ENCODE measurements at regions not wholly inside any gene's neighbourhood (a gene's known extent, or its start where the extent isn't known, plus 50 kb on each side); places are given as distances from the start of the nearest gene placed in this dataset.
A peak's percentile ranks its signal among the peaks of the same experiment; 100 is the strongest.

GRCh38 chr11:110367571-110367970, 62.2 kb upstream of the FDX1 start:
- peak in 6 of 7 experiments; percentile 18 to 52 (median 37) for TF ChIP-seq CTCF (IDR thresholded peaks at IDR 0.05)
- no peak for TF ChIP-seq POLR2A (IDR thresholded peaks at IDR 0.05)
